Small intestine (tissue), 7 donors: ENCODE measurements at regions not wholly inside any gene's neighbourhood (a gene's known extent, or its start where the extent isn't known, plus 50 kb on each side); places are given as distances from the start of the nearest gene placed in this dataset.
A peak's percentile ranks its signal among the peaks of the same experiment; 100 is the strongest.

Experiments used
- DNase-seq, 2 donors: peaks; one replicate each; pipeline versions ENCODE4 v3.0.0 to v3.0.0-alpha.2; 2013
- FAIRE-seq: peaks from 2 replicates; lab custom pipeline; 2012; peaks lifted over from hg19 to GRCh38; lab: Jason Lieb, UNC
- H3K27ac ChIP-seq, 3 donors: one replicate each; pipeline ENCODE4 v1.5.1; 2013; ENCODE audit warnings: low read length in 2 of 3, mild to moderate bottlenecking in 2 of 3, control low read depth in 1 of 3, inconsistent platforms in 1 of 3, low read depth in 1 of 3, moderate library complexity in 1 of 3
- H3K27me3 ChIP-seq, 3 donors: one replicate each; pipeline ENCODE4 v1.6.1; 2013; ENCODE audit warnings: low read length in 3 of 3, inconsistent platforms in 1 of 3; ENCODE audit not compliant: control insufficient read depth in 3 of 3, insufficient read depth in 3 of 3
- H3K36me3 ChIP-seq, 3 donors: one replicate each; pipeline ENCODE4 v1.6.1; 2013; ENCODE audit warnings: low read length in 3 of 3, inconsistent platforms in 1 of 3, low read depth in 1 of 3, mild to moderate bottlenecking in 1 of 3, moderate library complexity in 1 of 3; ENCODE audit not compliant: control insufficient read depth in 3 of 3, insufficient read depth in 2 of 3
- H3K4me1 ChIP-seq, 3 donors: one replicate each; pipeline ENCODE4 v1.6.1; 2013; ENCODE audit warnings: low read length in 2 of 3, inconsistent platforms in 1 of 3, low read depth in 1 of 3, mild to moderate bottlenecking in 1 of 3, moderate library complexity in 1 of 3; ENCODE audit not compliant: control insufficient read depth in 3 of 3, insufficient read depth in 2 of 3
- H3K4me3 ChIP-seq, 3 donors: one replicate each; pipeline ENCODE4 v1.5.1; 2013; ENCODE audit warnings: low read length in 3 of 3, control low read depth in 1 of 3, inconsistent platforms in 1 of 3, low read depth in 1 of 3, mild to moderate bottlenecking in 1 of 3, moderate library complexity in 1 of 3
- H3K9me3 ChIP-seq, 2 donors: one replicate each; pipeline ENCODE4 v1.6.1; 2013; ENCODE audit warnings: low read depth in 1 of 2, low read length in 1 of 2; ENCODE audit not compliant: control insufficient read depth in 2 of 2, insufficient read depth in 1 of 2
- WGBS, 3 donors: extraction: QIAGEN DNeasy Blood & Tissue Kit; methylation state at CpG; one replicate each; pipeline ENCODE4 v1.1.7; 2013; 5-methylcytosine and 5-hydroxymethylcytosine counted together
- donor health status: healthy with polysubstance abuse.
- donor health status: control.
- donor health status: control.
- donor health status: Bipolar disorder and iron deficiency.
- donor health status: healthy.

DNA sequence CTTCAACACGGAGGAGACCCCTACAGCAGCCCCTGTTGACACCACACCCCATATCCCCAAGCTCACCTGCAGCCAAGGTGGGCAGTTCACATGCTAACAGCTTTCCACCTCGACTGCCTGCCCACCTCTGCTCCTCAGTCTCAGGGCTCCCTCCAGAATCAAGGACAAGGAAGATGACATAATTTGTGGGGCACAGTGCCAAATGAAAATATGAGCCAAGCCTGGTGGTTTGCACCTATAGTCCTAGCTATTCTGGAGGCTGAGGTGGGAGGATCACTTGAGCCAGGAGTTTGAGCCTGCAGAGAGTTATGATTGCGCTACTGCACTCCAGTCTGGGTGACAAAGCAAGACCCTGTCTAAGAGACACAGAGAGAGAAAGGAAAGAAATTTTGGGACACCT is 516.3 kb downstream of the BCOR start:
- 53 to 73% (median 63%) methylated on average over 3 of the region's 3 CpGs for WGBS, 3 donors
- peaks cover 0 to 3% of the 10 kb centered on the region in 2 donors for H3K9me3 ChIP-seq
- H3K4me3 ChIP-seq: no peak overlapping the region
- H3K4me1 ChIP-seq: peaks cover 0 to 5% (median 0%) of the 10 kb centered on the region in 3 donors
- FAIRE-seq: no peak
- H3K36me3 ChIP-seq: no peaks in the 10 kb centered on the region
- DNase-seq: peak in 1 of 2 donors; percentile 5
- peaks cover 0 to 3% (median 0%) of the 10 kb centered on the region in 3 donors for H3K27me3 ChIP-seq
- no peak overlapping the region for H3K27ac ChIP-seq

DNA sequence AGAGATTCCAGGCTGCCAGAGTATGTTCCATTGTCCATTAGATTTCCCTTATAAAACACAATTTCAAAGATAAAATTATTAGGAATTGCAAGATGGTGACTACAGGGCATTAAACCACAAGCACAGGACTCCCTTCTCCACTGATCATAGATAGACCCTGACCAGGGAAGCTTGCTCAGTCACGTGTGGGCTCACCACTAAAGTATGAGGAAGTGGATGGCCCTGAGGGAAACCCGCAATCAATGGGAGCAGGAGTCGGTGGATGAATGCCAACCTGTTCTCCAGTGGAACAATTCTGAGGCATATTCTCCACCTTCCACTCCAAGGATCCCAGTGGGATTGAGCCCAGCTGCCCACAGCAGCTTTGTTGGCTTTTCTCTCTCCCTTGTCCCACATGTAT is 515.7 kb downstream of the BCOR start:
- Histone ChIP-seq H3K4me3 (no peak overlapping the region), H3K27ac (no peak overlapping the region), H3K36me3 (no peaks in the 10 kb centered on the region), H3K9me3 (peaks cover 0 to 3% of the 10 kb centered on the region in 2 donors), H3K4me1 (peaks cover 0 to 5% (median 0%) of the 10 kb centered on the region in 3 donors), H3K27me3 (peaks cover 0 to 3% (median 0%) of the 10 kb centered on the region in 3 donors)
- 4 to 44% (median 23%) methylated on average over 3 of the region's 3 CpGs for WGBS, 3 donors
- FAIRE-seq (no peak), DNase-seq (peak in 1 of 2 donors; percentile 38)

DNA sequence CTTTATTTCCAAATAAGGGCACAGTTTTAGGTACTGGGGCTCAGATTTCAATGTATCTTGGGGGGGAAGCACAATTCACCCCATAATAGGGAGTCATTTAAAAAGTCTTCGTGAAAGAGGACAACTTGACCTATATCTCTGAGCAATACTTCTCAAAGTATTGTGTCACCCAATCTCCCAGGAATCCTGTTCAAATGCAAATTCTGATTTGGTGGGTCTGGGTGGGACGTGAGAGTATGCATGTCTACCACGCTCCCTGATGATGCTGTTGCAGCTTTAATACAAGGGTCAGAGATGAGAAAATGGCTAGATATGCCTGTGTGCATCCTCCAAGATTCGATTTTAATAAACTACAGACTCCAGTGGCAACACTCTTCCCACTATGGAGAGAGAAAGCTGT is 514.8 kb downstream of the BCOR start:
- Histone ChIP-seq H3K9me3 (peaks cover 0 to 3% of the 10 kb centered on the region in 2 donors), H3K4me3 (no peak overlapping the region), H3K27ac (no peak overlapping the region), H3K27me3 (peaks cover 0 to 3% (median 0%) of the 10 kb centered on the region in 3 donors), H3K4me1 (no peaks in the 10 kb centered on the region), H3K36me3 (no peaks in the 10 kb centered on the region)
- no peak for DNase-seq
- 65 to 83% (median 79%) methylated on average over 4 of the region's 4 CpGs for WGBS, 3 donors
- FAIRE-seq: no peak

DNA sequence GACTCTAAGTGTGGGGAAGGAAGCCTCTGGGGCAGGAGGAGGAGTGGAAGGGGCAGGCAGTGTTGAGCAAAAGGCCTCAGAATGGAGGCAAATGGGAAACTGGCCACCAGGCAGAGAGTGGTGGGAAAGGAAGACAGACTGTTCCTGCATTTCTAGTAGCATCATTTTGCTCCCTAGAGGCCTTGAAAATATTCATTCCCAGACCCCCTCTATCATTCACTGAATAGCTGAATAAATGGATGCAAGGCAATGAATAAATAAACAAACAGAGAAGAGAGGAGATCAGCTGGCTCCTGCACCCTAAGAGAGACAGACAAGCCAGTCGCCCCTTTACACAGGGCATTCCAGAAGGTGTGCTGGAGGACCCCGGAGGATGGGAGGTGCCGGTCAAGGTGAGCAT is 511.9 kb downstream of the BCOR start:
- peaks cover 0 to 3% of the 10 kb centered on the region in 2 donors for H3K9me3 ChIP-seq
- DNase-seq: no peak
- no peaks in the 10 kb centered on the region for H3K36me3 ChIP-seq
- WGBS, 3 donors: 55 to 83% (median 83%) methylated on average over 3 of the region's 3 CpGs
- H3K4me3 ChIP-seq: no peak overlapping the region
- no peak overlapping the region for H3K27ac ChIP-seq
- no peaks in the 10 kb centered on the region for H3K4me1 ChIP-seq
- no peak for FAIRE-seq
- peaks cover 0 to 3% (median 0%) of the 10 kb centered on the region in 3 donors for H3K27me3 ChIP-seq

DNA sequence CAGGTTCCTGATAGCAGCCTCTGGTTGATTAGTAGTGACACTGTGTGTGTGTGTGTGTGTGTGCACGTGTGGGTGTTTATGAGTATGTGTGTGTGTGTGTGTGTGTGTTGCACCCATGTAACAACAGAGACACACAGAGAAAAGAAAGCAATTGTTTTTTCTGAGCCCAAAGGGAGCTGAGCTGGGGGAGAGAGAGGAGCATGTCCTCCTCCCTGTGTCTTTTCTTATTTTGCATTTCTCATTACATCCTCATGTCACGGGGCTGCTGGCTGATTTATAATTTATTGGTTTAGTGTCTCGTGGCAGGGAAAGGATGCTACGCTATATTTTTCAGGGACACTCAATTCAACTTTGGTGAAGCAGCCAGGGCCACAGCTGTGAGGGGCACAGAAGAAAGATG is 511.4 kb downstream of the BCOR start:
- Histone ChIP-seq H3K4me1 (no peaks in the 10 kb centered on the region), H3K36me3 (no peaks in the 10 kb centered on the region), H3K9me3 (peaks cover 0 to 3% of the 10 kb centered on the region in 2 donors), H3K27ac (no peak overlapping the region), H3K27me3 (peaks cover 0 to 3% (median 0%) of the 10 kb centered on the region in 3 donors), H3K4me3 (no peak overlapping the region)
- WGBS, 3 donors: 46 to 68% (median 54%) methylated on average over 4 of the region's 4 CpGs
- no peak for FAIRE-seq
- DNase-seq: no peak

DNA sequence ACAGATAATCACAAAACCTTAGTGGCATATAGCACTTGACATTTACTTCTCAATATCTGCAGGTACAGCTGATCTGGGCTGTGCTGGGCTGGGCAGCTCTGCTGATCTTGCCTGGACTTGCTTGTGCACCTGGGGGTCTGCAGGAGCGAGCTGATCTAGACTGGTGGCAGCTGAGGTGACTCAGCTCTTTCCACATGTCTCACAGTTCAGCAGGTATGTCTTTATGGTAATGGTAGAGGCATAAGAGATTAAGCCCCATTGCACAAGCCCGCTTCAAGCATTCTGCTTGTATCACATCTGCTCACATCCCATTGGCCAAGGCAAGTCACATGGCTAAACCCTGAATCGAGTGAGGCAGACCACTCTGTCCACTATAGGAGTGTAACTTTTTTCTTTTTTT is 506.7 kb downstream of the BCOR start:
- FAIRE-seq (no peak), DNase-seq (no peak)
- 71 to 84% (median 82%) methylated on average over 3 of the region's 3 CpGs for WGBS, 3 donors

DNA sequence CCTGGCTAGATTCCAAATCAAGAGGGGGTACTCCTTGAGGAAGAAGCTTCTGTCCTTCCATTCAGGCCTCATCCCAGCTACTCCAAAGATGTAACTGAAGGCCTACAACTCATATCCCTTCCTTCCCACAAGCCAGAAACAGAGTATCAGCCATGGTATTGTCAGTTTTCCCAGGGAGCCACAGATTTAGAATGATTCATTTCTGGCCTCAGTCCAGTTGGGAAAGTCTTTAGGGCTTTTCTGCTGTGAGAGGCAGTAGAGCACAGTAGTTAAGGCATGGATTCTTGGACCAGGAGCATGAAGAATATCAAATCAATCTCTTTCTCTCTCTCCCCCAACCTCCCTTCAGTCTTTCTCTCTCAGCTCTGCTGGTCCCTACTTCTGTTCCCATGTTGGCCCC is 505.0 kb downstream of the BCOR start:
- Histone ChIP-seq H3K9me3 (no peaks in the 10 kb centered on the region), H3K4me3 (no peak overlapping the region), H3K27me3 (no peaks in the 10 kb centered on the region), H3K27ac (no peak overlapping the region), H3K4me1 (no peaks in the 10 kb centered on the region), H3K36me3 (no peaks in the 10 kb centered on the region)
- FAIRE-seq: no peak
- DNase-seq: no peak

More for the DNA sequence above, 506.7 kb downstream of the BCOR start:
- no peak overlapping the region for H3K27ac ChIP-seq
- no peak overlapping the region for H3K4me3 ChIP-seq
- no peaks in the 10 kb centered on the region for H3K27me3 ChIP-seq
- no peaks in the 10 kb centered on the region for H3K4me1 ChIP-seq
- no peaks in the 10 kb centered on the region for H3K36me3 ChIP-seq
- no peaks in the 10 kb centered on the region for H3K9me3 ChIP-seq

DNA sequence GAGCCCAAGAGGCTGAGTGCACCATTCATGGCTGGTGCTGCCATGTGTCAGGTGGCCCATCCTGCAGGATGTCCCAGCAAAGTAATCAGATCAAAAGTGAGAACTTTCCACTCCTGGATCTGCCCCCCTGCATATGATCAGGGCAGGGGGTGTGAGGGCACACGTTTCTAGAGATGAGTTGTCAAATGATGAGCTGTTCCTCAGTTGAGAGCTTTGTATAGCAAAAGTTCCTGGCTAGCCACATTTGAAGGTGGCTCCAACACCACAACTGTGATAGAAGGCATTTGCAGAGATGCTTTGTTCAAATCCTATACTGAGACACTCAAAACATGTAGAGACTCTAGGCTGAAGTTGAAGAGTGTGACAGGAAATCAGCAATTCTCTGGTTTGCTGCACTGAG is 501.8 kb downstream of the BCOR start:
- Histone ChIP-seq H3K4me3 (no peak overlapping the region), H3K27ac (no peak overlapping the region), H3K27me3 (no peaks in the 10 kb centered on the region), H3K9me3 (no peaks in the 10 kb centered on the region), H3K36me3 (no peaks in the 10 kb centered on the region), H3K4me1 (no peaks in the 10 kb centered on the region)
- FAIRE-seq (no peak), DNase-seq (no peak)
- 60 to 78% (median 63%) methylated on average over 1 of the region's 1 CpG for WGBS, 3 donors

DNA sequence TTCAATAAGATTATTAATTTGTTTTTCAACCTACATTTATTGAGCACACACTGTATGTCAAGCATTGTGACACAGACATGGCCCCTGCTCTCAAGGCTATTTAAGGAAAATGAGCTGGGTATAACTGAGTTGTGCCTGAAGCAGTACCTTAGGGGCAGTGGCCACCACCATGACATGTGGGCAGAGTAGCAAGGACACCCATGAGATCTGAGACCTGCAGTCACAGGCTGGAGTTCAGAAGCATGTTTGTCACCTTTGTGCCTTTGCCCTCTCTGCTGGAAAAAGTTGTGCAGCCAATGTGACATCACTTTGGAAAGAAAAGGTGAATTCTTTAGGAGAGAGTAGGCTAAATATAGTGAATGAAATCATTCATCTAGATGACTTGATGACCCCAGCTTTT is 501.3 kb downstream of the BCOR start:
- Histone ChIP-seq H3K4me3 (no peak overlapping the region), H3K27ac (no peak overlapping the region), H3K27me3 (no peaks in the 10 kb centered on the region), H3K4me1 (no peaks in the 10 kb centered on the region), H3K9me3 (no peaks in the 10 kb centered on the region), H3K36me3 (no peaks in the 10 kb centered on the region)
- FAIRE-seq (no peak), DNase-seq (no peak)
